ENCODE measurements at regions not wholly inside any gene's neighbourhood (a gene's known extent, or its start where the extent isn't known, plus 50 kb on each side); places are given as distances from the start of the nearest gene placed in this dataset.

GRCh38 chr5:164376843-164377242, 871.4 kb downstream of the MAT2B start:
- TF ChIP-seq SP1 (IDR thresholded peaks at IDR 0.05) = no peak
- no peak for TF ChIP-seq GABPA (IDR thresholded peaks at IDR 0.05 in 1 of 2, conservative IDR thresholded peaks at IDR 0.05 in 1 of 2)
- TF ChIP-seq NR2F2 (IDR thresholded peaks at IDR 0.05) = no peak
- TF ChIP-seq RAD21 (IDR thresholded peaks at IDR 0.05) = no peak
- no peak for TF ChIP-seq JUND (IDR thresholded peaks at IDR 0.05)
- no peak for TF ChIP-seq RXRA (IDR thresholded peaks at IDR 0.05)
- no peak for TF ChIP-seq CTCF (IDR thresholded peaks at IDR 0.05; ENCODE audit: low read depth, low read length, missing input control)
- no peak for TF ChIP-seq HNF4G (IDR thresholded peaks at IDR 0.05)
- TF ChIP-seq EGR1 (IDR thresholded peaks at IDR 0.05; ENCODE audit: low read depth in 2 of 2) = no peak
- no peak for TF ChIP-seq MAX (IDR thresholded peaks at IDR 0.05)
- no peak for TF ChIP-seq TAF1 (conservative IDR thresholded peaks at IDR 0.05)
- TF ChIP-seq ATF3 (IDR thresholded peaks at IDR 0.05) = no peak
- no peak for TF ChIP-seq FOXA2 (IDR thresholded peaks at IDR 0.05)
- TF ChIP-seq ZBTB33 (IDR thresholded peaks at IDR 0.05) = no peak
- no peak for TF ChIP-seq REST (IDR thresholded peaks at IDR 0.05)
- TF ChIP-seq YY1 (IDR thresholded peaks at IDR 0.05) = no peak
- TF ChIP-seq FOXA1 (IDR thresholded peaks at IDR 0.05) = no peak
- no peak for TF ChIP-seq HNF4A (conservative IDR thresholded peaks at IDR 0.05)

GRCh38 chr5:164377746-164378145, 872.3 kb downstream of the MAT2B start:
- TF ChIP-seq ZBTB33 (IDR thresholded peaks at IDR 0.05) (no peak), NR2F2 (IDR thresholded peaks at IDR 0.05) (no peak), REST (IDR thresholded peaks at IDR 0.05) (no peak), MAX (IDR thresholded peaks at IDR 0.05) (no peak), SP1 (IDR thresholded peaks at IDR 0.05) (no peak), RAD21 (IDR thresholded peaks at IDR 0.05) (no peak), EGR1 (IDR thresholded peaks at IDR 0.05; ENCODE audit: low read depth in 2 of 2) (no peak), RXRA (IDR thresholded peaks at IDR 0.05) (no peak), HNF4A (conservative IDR thresholded peaks at IDR 0.05) (no peak)
- Histone ChIP-seq H3K27ac (ENCODE audit: low read depth in 1 of 2, low read length in 2 of 2) (no peak overlapping the region), H3K36me3 (ENCODE audit: control insufficient read depth in 4 of 4, insufficient read depth in 3 of 4, low read depth in 1 of 4, low read length in 3 of 4) (no peaks in the 10 kb centered on the region), H3K9me3 (ENCODE audit: control insufficient read depth in 4 of 4, low read length in 3 of 4) (no peaks in the 10 kb centered on the region), H3K9ac (ENCODE audit: low read depth in 1 of 2, low read length in 2 of 2) (no peak overlapping the region), H3K4me1 (ENCODE audit: control insufficient read depth in 4 of 4, insufficient read depth in 4 of 4, low read length in 3 of 4) (no peaks in the 10 kb centered on the region), H3K27me3 (ENCODE audit: control insufficient read depth in 4 of 4, insufficient read depth in 4 of 4, low read length in 3 of 4) (no peaks in the 10 kb centered on the region), H3K4me3 (ENCODE audit: low read depth in 1 of 3, low read length in 3 of 3) (no peak overlapping the region)
- no peak for DNase-seq (ENCODE audit: low spot score)

More at GRCh38 chr5:164376843-164377242, 871.4 kb downstream of the MAT2B start:
- no peak for DNase-seq (ENCODE audit: low spot score)
- Histone ChIP-seq H3K4me1 (ENCODE audit: control insufficient read depth in 4 of 4, insufficient read depth in 4 of 4, low read length in 3 of 4) (no peaks in the 10 kb centered on the region), H3K4me3 (ENCODE audit: low read depth in 1 of 3, low read length in 3 of 3) (no peak overlapping the region), H3K27ac (ENCODE audit: low read depth in 1 of 2, low read length in 2 of 2) (no peak overlapping the region), H3K36me3 (ENCODE audit: control insufficient read depth in 4 of 4, insufficient read depth in 3 of 4, low read depth in 1 of 4, low read length in 3 of 4) (no peaks in the 10 kb centered on the region), H3K27me3 (ENCODE audit: control insufficient read depth in 4 of 4, insufficient read depth in 4 of 4, low read length in 3 of 4) (no peaks in the 10 kb centered on the region), H3K9me3 (ENCODE audit: control insufficient read depth in 4 of 4, low read length in 3 of 4) (no peaks in the 10 kb centered on the region), H3K9ac (ENCODE audit: low read depth in 1 of 2, low read length in 2 of 2) (no peak overlapping the region)

Data from liver (tissue), 7 donors.